ENCODE measurements at regions not wholly inside any gene's neighbourhood (a gene's known extent, or its start where the extent isn't known, plus 50 kb on each side); places are given as distances from the start of the nearest gene placed in this dataset.
A peak's percentile ranks its signal among the peaks of the same experiment; 100 is the strongest.

- no peak for DNase-seq
Measured at GRCh38 chr18:75521816-75522215, 94.3 kb upstream of the SMIM21 start.

GRCh38 chr18:75518007-75518406 lies 90.5 kb upstream of the SMIM21 start:
- DNase-seq = no peak

GRCh38 chr18:75517286-75517685 lies 89.8 kb upstream of the SMIM21 start:
- no peak for DNase-seq

GRCh38 chr18:75507636-75508035 lies 80.1 kb upstream of the SMIM21 start:
- DNase-seq = no peak

- no peak for DNase-seq
Measured at GRCh38 chr18:75506913-75507312, 79.4 kb upstream of the SMIM21 start.

GRCh38 chr18:75504469-75504868 lies 77.0 kb upstream of the SMIM21 start:
- no peak for DNase-seq

GRCh38 chr18:75503615-75504014 lies 76.1 kb upstream of the SMIM21 start:
- DNase-seq = no peak

GRCh38 chr18:75502286-75502685 lies 74.8 kb upstream of the SMIM21 start:
- no peak for DNase-seq

GRCh38 chr18:75500545-75500944 lies 73.0 kb upstream of the SMIM21 start:
- DNase-seq = no peak

- no peak for DNase-seq
Measured at GRCh38 chr18:75497576-75498235, 70.2 kb upstream of the SMIM21 start.

GRCh38 chr18:75496151-75496550 lies 68.6 kb upstream of the SMIM21 start:
- no peak for DNase-seq

GRCh38 chr18:75492852-75493251 lies 65.3 kb upstream of the SMIM21 start:
- DNase-seq = no peak

- no peak for DNase-seq
Measured at GRCh38 chr18:75491361-75491760, 63.9 kb upstream of the SMIM21 start.

GRCh38 chr18:75489493-75490190 lies 62.1 kb upstream of the SMIM21 start:
- DNase-seq = peak; percentile 89

- DNase-seq = no peak
Measured at GRCh38 chr18:75483662-75484061, 56.2 kb upstream of the SMIM21 start.

GRCh38 chr18:75482880-75483279 lies 55.4 kb upstream of the SMIM21 start:
- DNase-seq = no peak

- DNase-seq = no peak
Measured at GRCh38 chr18:75480487-75480886, 53.0 kb upstream of the SMIM21 start.

- peak; percentile 6 for DNase-seq
Measured at GRCh38 chr18:75478996-75479880, 51.7 kb upstream of the SMIM21 start.

- DNase-seq = no peak
Measured at GRCh38 chr18:75477900-75478299, 50.4 kb upstream of the SMIM21 start.
